Small intestine (tissue), 7 donors: ENCODE measurements at regions not wholly inside any gene's neighbourhood (a gene's known extent, or its start where the extent isn't known, plus 50 kb on each side); places are given as distances from the start of the nearest gene placed in this dataset.

Source experiments
- DNase-seq, 2 donors: peaks; one replicate each; pipeline versions ENCODE4 v3.0.0 to v3.0.0-alpha.2; 2013
- FAIRE-seq: peaks from 2 replicates; lab custom pipeline; 2012; peaks lifted over from hg19 to GRCh38; lab: Jason Lieb, UNC
- H3K27ac ChIP-seq, 3 donors: one replicate each; pipeline ENCODE4 v1.5.1; 2013; ENCODE audit warnings: low read length in 2 of 3, mild to moderate bottlenecking in 2 of 3, control low read depth in 1 of 3, inconsistent platforms in 1 of 3, low read depth in 1 of 3, moderate library complexity in 1 of 3
- H3K27me3 ChIP-seq, 3 donors: one replicate each; pipeline ENCODE4 v1.6.1; 2013; ENCODE audit warnings: low read length in 3 of 3, inconsistent platforms in 1 of 3; ENCODE audit not compliant: control insufficient read depth in 3 of 3, insufficient read depth in 3 of 3
- H3K36me3 ChIP-seq, 3 donors: one replicate each; pipeline ENCODE4 v1.6.1; 2013; ENCODE audit warnings: low read length in 3 of 3, inconsistent platforms in 1 of 3, low read depth in 1 of 3, mild to moderate bottlenecking in 1 of 3, moderate library complexity in 1 of 3; ENCODE audit not compliant: control insufficient read depth in 3 of 3, insufficient read depth in 2 of 3
- H3K4me1 ChIP-seq, 3 donors: one replicate each; pipeline ENCODE4 v1.6.1; 2013; ENCODE audit warnings: low read length in 2 of 3, inconsistent platforms in 1 of 3, low read depth in 1 of 3, mild to moderate bottlenecking in 1 of 3, moderate library complexity in 1 of 3; ENCODE audit not compliant: control insufficient read depth in 3 of 3, insufficient read depth in 2 of 3
- H3K4me3 ChIP-seq, 3 donors: one replicate each; pipeline ENCODE4 v1.5.1; 2013; ENCODE audit warnings: low read length in 3 of 3, control low read depth in 1 of 3, inconsistent platforms in 1 of 3, low read depth in 1 of 3, mild to moderate bottlenecking in 1 of 3, moderate library complexity in 1 of 3
- H3K9me3 ChIP-seq, 2 donors: one replicate each; pipeline ENCODE4 v1.6.1; 2013; ENCODE audit warnings: low read depth in 1 of 2, low read length in 1 of 2; ENCODE audit not compliant: control insufficient read depth in 2 of 2, insufficient read depth in 1 of 2
- WGBS, 3 donors: extraction: QIAGEN DNeasy Blood & Tissue Kit; methylation state at CpG; one replicate each; pipeline ENCODE4 v1.1.7; 2013; 5-methylcytosine and 5-hydroxymethylcytosine counted together
- donor health status: healthy with polysubstance abuse.
- donor health status: control.
- donor health status: control.
- donor health status: Bipolar disorder and iron deficiency.
- donor health status: healthy.

DNA sequence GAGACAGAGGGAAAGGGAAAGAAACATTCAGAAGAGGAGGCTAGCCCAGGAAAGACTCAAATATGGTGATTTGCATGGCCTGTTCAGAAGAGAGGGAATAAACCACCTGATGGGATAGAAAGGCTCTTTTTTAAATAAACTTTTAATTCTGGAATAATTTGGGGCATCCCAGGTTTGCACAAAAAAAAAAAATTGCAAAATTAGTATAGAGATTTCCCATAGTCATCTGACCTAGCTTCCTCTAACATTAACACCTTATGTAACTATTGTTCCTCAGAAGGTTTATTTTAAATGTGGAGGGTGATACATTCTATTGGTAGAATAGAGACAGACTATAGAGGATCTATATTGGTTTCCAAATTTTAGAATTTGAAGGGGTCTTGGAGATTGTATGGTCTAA, 330.4 kb upstream of the SLC14A2 start:
- Histone ChIP-seq H3K4me3 (no peak overlapping the region), H3K27ac (no peak overlapping the region), H3K36me3 (no peaks in the 10 kb centered on the region), H3K4me1 (no peaks in the 10 kb centered on the region), H3K27me3 (peaks cover 0 to 6% (median 0%) of the 10 kb centered on the region in 3 donors), H3K9me3 (no peaks in the 10 kb centered on the region)
- DNase-seq (no peak), FAIRE-seq (no peak)

DNA sequence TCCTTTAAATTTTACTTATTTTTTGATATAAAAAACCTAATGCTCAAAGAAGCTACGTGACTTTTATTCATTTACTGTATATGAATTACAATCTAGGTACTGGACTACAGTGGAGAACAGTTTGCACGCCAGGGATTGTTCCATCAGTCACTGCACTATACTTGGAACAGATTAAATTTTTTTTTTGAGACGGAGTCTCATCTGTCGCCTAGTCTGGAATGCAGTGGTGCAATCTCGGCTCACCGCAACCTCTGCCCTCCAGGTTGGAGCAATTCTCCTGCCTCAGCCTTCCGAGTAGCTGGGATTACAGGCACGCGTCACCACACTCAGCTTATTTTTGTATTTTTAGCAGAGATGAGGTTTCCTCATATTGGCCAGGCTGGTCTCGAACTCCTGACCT, 330.0 kb upstream of the SLC14A2 start:
- no peak for FAIRE-seq
- no peak overlapping the region for H3K4me3 ChIP-seq
- WGBS, 3 donors = 79 to 88% (median 85%) methylated on average over 10 of the region's 10 CpGs
- H3K36me3 ChIP-seq = no peaks in the 10 kb centered on the region
- no peaks in the 10 kb centered on the region for H3K9me3 ChIP-seq
- H3K27ac ChIP-seq = no peak overlapping the region
- no peak for DNase-seq
- H3K4me1 ChIP-seq = no peaks in the 10 kb centered on the region
- H3K27me3 ChIP-seq = peaks cover 0 to 6% (median 0%) of the 10 kb centered on the region in 3 donors

DNA sequence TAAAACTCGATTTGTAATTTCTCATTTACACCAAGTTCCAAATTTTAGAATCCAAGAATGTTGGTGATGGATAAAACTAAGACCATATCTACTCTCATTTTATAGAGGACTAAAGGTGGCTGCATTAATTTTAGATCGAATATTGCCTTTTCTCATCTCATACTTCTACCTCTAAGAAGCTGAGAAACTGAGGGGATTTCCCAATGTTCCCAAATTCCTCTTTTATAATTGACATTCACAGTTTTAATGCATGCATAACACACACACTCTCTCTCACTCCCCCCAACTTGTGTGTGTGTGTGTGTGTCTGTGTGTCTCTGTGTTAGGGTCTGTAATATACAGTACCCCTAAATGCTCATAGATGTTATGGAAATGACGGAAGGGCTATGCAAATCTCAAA, 328.8 kb upstream of the SLC14A2 start:
- Histone ChIP-seq H3K9me3 (no peaks in the 10 kb centered on the region), H3K36me3 (no peaks in the 10 kb centered on the region), H3K4me1 (no peaks in the 10 kb centered on the region), H3K4me3 (no peak overlapping the region), H3K27me3 (peaks cover 0 to 6% (median 0%) of the 10 kb centered on the region in 3 donors), H3K27ac (no peak overlapping the region)
- no peak for FAIRE-seq
- no peak for DNase-seq
- WGBS, 3 donors = 81 to 88% (median 83%) methylated on average over 3 of the region's 3 CpGs

DNA sequence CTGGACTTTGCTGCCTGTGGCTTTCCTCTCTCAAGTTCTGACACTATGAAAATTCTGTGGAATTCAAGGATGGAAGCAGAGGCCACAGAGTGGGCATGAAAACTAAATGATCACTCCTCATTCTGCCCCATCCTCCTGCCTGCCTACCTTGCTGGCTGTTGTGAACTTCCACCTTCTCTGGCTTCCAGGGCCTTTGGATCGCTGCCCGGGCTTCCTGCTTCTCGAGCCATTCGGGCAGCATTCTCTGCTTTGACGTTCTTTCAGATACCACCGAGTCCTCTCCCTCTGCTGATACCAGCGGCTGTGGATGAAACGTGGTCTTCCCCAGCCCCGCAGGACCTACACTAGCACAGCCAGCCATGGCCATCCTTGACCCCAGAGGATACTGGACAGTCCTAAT, 327.7 kb upstream of the SLC14A2 start:
- no peak overlapping the region for H3K27ac ChIP-seq
- 35 to 86% (median 56%) methylated on average over 9 of the region's 9 CpGs for WGBS, 3 donors
- no peak overlapping the region for H3K4me3 ChIP-seq
- H3K27me3 ChIP-seq = peaks cover 0 to 4% (median 0%) of the 10 kb centered on the region in 3 donors
- FAIRE-seq (no peak), DNase-seq (peak in 1 of 2 donors; percentile 35)
- H3K36me3 ChIP-seq = no peaks in the 10 kb centered on the region
- no peaks in the 10 kb centered on the region for H3K9me3 ChIP-seq
- no peaks in the 10 kb centered on the region for H3K4me1 ChIP-seq

DNA sequence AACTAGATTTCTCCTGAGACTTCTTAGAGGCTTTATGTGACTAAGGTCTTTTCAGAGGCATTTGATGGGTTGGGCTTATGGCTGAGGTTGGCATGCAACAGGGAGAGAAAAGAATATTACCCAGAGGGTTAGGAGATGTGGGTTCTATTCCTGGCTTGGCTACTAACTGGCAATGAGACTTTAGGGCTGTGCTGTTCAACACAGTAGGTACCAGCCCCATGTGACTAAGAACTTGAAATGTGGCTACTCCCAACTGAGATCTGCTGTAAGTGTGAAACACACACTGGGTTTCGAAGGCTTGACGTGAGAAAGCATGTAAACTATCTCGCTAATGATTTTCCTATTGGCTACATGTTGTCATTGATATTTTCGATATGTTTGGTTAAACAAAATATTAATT, 324.9 kb upstream of the SLC14A2 start:
- Histone ChIP-seq H3K4me3 (no peak overlapping the region), H3K27ac (no peak overlapping the region), H3K36me3 (no peaks in the 10 kb centered on the region), H3K4me1 (no peaks in the 10 kb centered on the region), H3K27me3 (peaks cover 0 to 4% (median 0%) of the 10 kb centered on the region in 3 donors), H3K9me3 (no peaks in the 10 kb centered on the region)
- FAIRE-seq = no peak
- DNase-seq = no peak
- WGBS, 3 donors = 91 to 96% (median 92%) methylated on average over 4 of the region's 4 CpGs

DNA sequence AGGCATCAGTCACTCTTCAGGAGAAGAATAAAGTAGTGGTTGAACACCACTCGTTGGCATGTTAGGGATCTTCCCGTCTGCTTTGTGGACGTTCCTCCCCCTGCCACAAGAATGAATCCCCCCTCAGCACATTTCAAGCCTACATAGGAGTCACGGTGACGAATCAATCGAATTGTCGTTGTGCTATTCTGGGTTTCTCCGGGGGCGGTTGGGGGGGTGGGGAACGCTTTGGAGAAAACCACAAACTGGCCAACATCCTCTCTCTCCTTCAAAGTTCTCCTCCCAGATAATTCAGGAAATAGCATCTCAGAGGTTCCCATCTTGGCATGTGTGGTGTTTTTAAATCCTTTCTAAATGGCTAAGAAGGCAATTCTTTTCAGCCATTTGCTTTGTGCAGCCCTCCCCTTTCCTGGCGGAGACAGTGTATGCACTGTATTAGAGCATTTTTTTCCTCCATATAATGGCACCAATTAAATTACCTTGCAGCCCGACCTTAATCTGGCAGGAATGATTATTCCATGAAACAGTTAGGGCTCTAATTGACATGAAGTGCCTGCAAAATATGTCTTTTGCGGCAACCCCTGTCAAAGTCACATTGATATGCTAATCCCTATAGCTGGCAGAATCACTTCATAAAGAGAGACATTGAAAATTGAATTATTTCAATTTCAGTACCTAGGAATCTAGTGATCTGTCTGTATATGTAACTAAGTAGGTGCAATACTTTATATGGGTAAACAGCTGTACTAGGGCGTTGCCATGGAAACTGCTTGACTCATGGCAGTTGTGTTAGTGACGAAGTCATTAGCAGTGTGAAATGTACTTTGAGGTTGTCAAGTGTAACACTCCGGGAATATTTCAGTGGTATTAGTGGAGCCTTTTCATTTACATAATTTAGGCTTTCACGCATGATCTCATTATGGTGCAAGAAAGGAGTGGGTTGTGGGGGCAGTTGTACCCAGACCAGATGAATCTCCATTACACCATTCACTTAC, 323.4 kb upstream of the SLC14A2 start:
- Histone ChIP-seq H3K4me3 (no peak overlapping the region), H3K4me1 (no peaks in the 10 kb centered on the region), H3K36me3 (no peaks in the 10 kb centered on the region), H3K9me3 (no peaks in the 10 kb centered on the region), H3K27me3 (peaks cover 0 to 4% (median 0%) of the 10 kb centered on the region in 3 donors), H3K27ac (no peak overlapping the region)
- DNase-seq = no peak
- FAIRE-seq = no peak
- WGBS, 3 donors = 73 to 85% (median 73%) methylated on average over 17 of the region's 17 CpGs

DNA sequence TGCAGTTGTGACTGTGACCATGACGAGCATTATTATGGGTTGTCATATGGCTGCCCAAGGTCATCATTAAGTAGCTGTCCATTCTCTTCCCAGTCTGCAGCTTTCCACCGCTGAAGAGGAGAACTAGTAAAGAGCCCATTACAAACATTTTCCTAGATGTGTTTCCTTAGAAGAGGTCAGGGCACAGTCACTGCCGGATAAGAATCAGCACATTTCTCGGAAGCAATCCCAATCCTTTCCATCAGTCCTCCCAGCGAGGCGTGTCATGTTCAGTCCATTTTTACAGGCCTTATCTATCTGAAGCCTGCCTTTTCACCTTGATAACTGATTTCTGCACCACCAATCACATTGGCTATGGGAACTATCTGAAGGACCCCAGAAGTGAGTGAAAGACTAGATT, 319.9 kb upstream of the SLC14A2 start:
- Histone ChIP-seq H3K36me3 (no peaks in the 10 kb centered on the region), H3K27me3 (peaks cover 0 to 2% (median 0%) of the 10 kb centered on the region in 3 donors), H3K4me3 (no peak overlapping the region), H3K4me1 (no peaks in the 10 kb centered on the region), H3K27ac (no peak overlapping the region), H3K9me3 (no peaks in the 10 kb centered on the region)
- 84 to 92% (median 89%) methylated on average over 6 of the region's 6 CpGs for WGBS, 3 donors
- no peak for FAIRE-seq
- DNase-seq = no peak

DNA sequence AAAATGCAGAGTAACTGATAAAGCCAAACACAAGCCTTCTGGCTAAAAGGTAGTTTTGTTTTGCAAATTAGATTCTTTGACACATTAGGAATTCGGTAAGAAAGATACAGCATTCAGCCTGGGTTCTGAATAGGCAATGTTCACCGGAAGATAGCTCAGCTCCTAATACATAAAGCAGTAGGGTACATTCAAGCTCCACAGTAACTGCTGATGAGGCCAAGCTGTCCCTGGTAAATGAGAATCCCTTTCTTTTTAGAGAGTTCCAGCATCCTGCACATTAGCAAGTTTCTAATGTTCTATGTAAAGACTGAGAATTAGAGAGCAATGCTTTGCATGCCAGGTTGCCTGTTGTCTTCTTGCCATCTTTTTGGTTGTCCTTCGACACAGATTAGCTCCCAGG, 316.3 kb upstream of the SLC14A2 start:
- Histone ChIP-seq H3K9me3 (no peaks in the 10 kb centered on the region), H3K27ac (no peak overlapping the region), H3K4me3 (no peak overlapping the region), H3K27me3 (no peaks in the 10 kb centered on the region), H3K36me3 (no peaks in the 10 kb centered on the region), H3K4me1 (no peaks in the 10 kb centered on the region)
- DNase-seq (no peak), FAIRE-seq (no peak)
- WGBS, 3 donors = 83 to 94% (median 85%) methylated on average over 3 of the region's 3 CpGs
